ENCODE measurements at regions not wholly inside any gene's neighbourhood (a gene's known extent, or its start where the extent isn't known, plus 50 kb on each side); places are given as distances from the start of the nearest gene placed in this dataset.
A peak's percentile ranks its signal among the peaks of the same experiment; 100 is the strongest.

GRCh38 chr3:157624801-157625200 lies 121.6 kb upstream of the VEPH1 start:
- Histone ChIP-seq H4K20me1 (ENCODE audit: insufficient read depth) (no peaks in the 10 kb centered on the region), H3K9ac (ENCODE audit: low read length) (no peak overlapping the region), H3K9me3 (ENCODE audit: low read length) (no peaks in the 10 kb centered on the region), H3K79me2 (replicated peaks; ENCODE audit: insufficient read depth, low read length) (no peaks in the 10 kb centered on the region), H3F3A (ENCODE audit: insufficient read depth, low read length, poor library complexity, severe bottlenecking) (no peaks in the 10 kb centered on the region), H3K27me3 (ENCODE audit: insufficient read depth, low read depth, low read length) (no peaks in the 10 kb centered on the region), H3K4me3 (ENCODE audit: low read length) (no peak overlapping the region), H2AFZ (ENCODE audit: low read depth, low read length) (no peak overlapping the region), H3K9me2 (ENCODE audit: insufficient read depth, low read length) (no peaks in the 10 kb centered on the region), H3K36me3 (ENCODE audit: insufficient read depth, low read length) (no peaks in the 10 kb centered on the region), H3K27ac (ENCODE audit: low read length) (no peak overlapping the region), H3K4me2 (ENCODE audit: low read length) (no peak overlapping the region)
- TF ChIP-seq CTCF (IDR thresholded peaks at IDR 0.05; ENCODE audit: poor library complexity, severe bottlenecking) = no peak

- Histone ChIP-seq H3K4me2 (ENCODE audit: low read length) (no peak overlapping the region), H3K9ac (ENCODE audit: low read length) (no peak overlapping the region), H2AFZ (ENCODE audit: low read depth, low read length) (no peak overlapping the region), H3K79me2 (replicated peaks; ENCODE audit: insufficient read depth, low read length) (no peaks in the 10 kb centered on the region), H3K27ac (ENCODE audit: low read length) (no peak overlapping the region), H4K20me1 (ENCODE audit: insufficient read depth) (no peaks in the 10 kb centered on the region), H3K9me2 (ENCODE audit: insufficient read depth, low read length) (no peaks in the 10 kb centered on the region), H3F3A (ENCODE audit: insufficient read depth, low read length, poor library complexity, severe bottlenecking) (no peaks in the 10 kb centered on the region), H3K9me3 (ENCODE audit: low read length) (no peaks in the 10 kb centered on the region), H3K36me3 (ENCODE audit: insufficient read depth, low read length) (no peaks in the 10 kb centered on the region), H3K27me3 (ENCODE audit: insufficient read depth, low read depth, low read length) (no peaks in the 10 kb centered on the region), H3K4me3 (ENCODE audit: low read length) (no peak overlapping the region)
- TF ChIP-seq SMC3 (conservative IDR thresholded peaks at IDR 0.05; ENCODE audit: poor library complexity) = no peak
- TF ChIP-seq MXI1 (conservative IDR thresholded peaks at IDR 0.05; ENCODE audit: poor library complexity, severe bottlenecking) = no peak
- no peak for TF ChIP-seq POLR2AphosphoS5 (IDR thresholded peaks at IDR 0.05)
- no peak for TF ChIP-seq EZH2 (IDR thresholded peaks at IDR 0.05; ENCODE audit: borderline replicate concordance, insufficient read depth, low read length, poor library complexity, severe bottlenecking)
- no peak for TF ChIP-seq CTCF (IDR thresholded peaks at IDR 0.05; ENCODE audit: poor library complexity, severe bottlenecking)
Measured at GRCh38 chr3:157618886-157619285, 115.7 kb upstream of the VEPH1 start.

- no peaks in the 10 kb centered on the region for H3F3A ChIP-seq (ENCODE audit: insufficient read depth, low read length, poor library complexity, severe bottlenecking)
- no peak overlapping the region for H3K27ac ChIP-seq (ENCODE audit: low read length)
- H3K4me2 ChIP-seq (ENCODE audit: low read length) = no peak overlapping the region
- H3K36me3 ChIP-seq (ENCODE audit: insufficient read depth, low read length) = no peaks in the 10 kb centered on the region
- no peaks in the 10 kb centered on the region for H3K9me2 ChIP-seq (ENCODE audit: insufficient read depth, low read length)
- no peaks in the 10 kb centered on the region for H3K79me2 ChIP-seq (replicated peaks; ENCODE audit: insufficient read depth, low read length)
- no peaks in the 10 kb centered on the region for H3K27me3 ChIP-seq (ENCODE audit: insufficient read depth, low read depth, low read length)
- no peak overlapping the region for H2AFZ ChIP-seq (ENCODE audit: low read depth, low read length)
- no peak overlapping the region for H3K4me3 ChIP-seq (ENCODE audit: low read length)
- H3K9me3 ChIP-seq (ENCODE audit: low read length) = no peaks in the 10 kb centered on the region
- peak; percentile 90 for TF ChIP-seq RAD21 (conservative IDR thresholded peaks at IDR 0.05)
- TF ChIP-seq TAF1 (IDR thresholded peaks at IDR 0.05; ENCODE audit: low read depth) = no peak
- TF ChIP-seq CTCF (IDR thresholded peaks at IDR 0.05; ENCODE audit: poor library complexity, severe bottlenecking) = peak; percentile 83
- peak; percentile 92 for TF ChIP-seq SMC3 (conservative IDR thresholded peaks at IDR 0.05; ENCODE audit: poor library complexity)
- TF ChIP-seq EP300 (conservative IDR thresholded peaks at IDR 0.05; ENCODE audit: poor library complexity, severe bottlenecking) = no peak
- no peak for TF ChIP-seq MXI1 (conservative IDR thresholded peaks at IDR 0.05; ENCODE audit: poor library complexity, severe bottlenecking)
- no peak for TF ChIP-seq EZH2 (IDR thresholded peaks at IDR 0.05; ENCODE audit: borderline replicate concordance, insufficient read depth, low read length, poor library complexity, severe bottlenecking)
- TF ChIP-seq POLR2AphosphoS5 (IDR thresholded peaks at IDR 0.05) = no peak
- no peak for TF ChIP-seq REST (IDR thresholded peaks at IDR 0.05; ENCODE audit: borderline replicate concordance)
- H4K20me1 ChIP-seq (ENCODE audit: insufficient read depth) = no peaks in the 10 kb centered on the region
- H3K9ac ChIP-seq (ENCODE audit: low read length) = no peak overlapping the region
Measured at GRCh38 chr3:157618075-157618760, 115.0 kb upstream of the VEPH1 start.
